Nephron progenitor cell (in vitro differentiated cells): ENCODE measurements at regions not wholly inside any gene's neighbourhood (a gene's known extent, or its start where the extent isn't known, plus 50 kb on each side); places are given as distances from the start of the nearest gene placed in this dataset.
"Not testable (repeated sequence)": the region's sequence is repeated elsewhere in the genome, so short reads cannot be mapped to it uniquely, and the experiment has no call there.

Source experiments
- DNase-seq: peaks from one replicate; pipeline ENCODE4 v3.0.0; 2021
- H3K27ac Mint-ChIP-seq: 2 replicates; pipeline ENCODE4 v1.8.0; 2021; ENCODE audit warnings: mild to moderate bottlenecking, moderate library complexity, mixed read lengths
- H3K27me3 Mint-ChIP-seq: 2 replicates; pipeline ENCODE4 v1.8.0; 2021; ENCODE audit warnings: mild to moderate bottlenecking, low read depth, mixed read lengths; ENCODE audit not compliant: poor library complexity
- H3K36me3 Mint-ChIP-seq: 2 replicates; pipeline ENCODE4 v1.8.0; 2021; ENCODE audit warnings: low read depth, mixed read lengths
- H3K4me1 Mint-ChIP-seq: 2 replicates; pipeline ENCODE4 v1.8.0; 2021; ENCODE audit warnings: mixed read lengths
- H3K4me3 Mint-ChIP-seq: 2 replicates; pipeline ENCODE4 v1.8.0; 2021; ENCODE audit warnings: mild to moderate bottlenecking, moderate library complexity, mixed read lengths
- H3K9me3 Mint-ChIP-seq: 2 replicates; pipeline ENCODE4 v1.8.0; 2021; ENCODE audit warnings: mild to moderate bottlenecking, moderate library complexity, mixed read lengths
- TF ChIP-seq, protein P1 (sequence below): fragments of 200-600 bp; sonication (generic); IDR thresholded peaks from 2 replicates; pipeline ENCODE4 v1.5.0; 2021; ENCODE audit warnings: antibody characterized with exemption

DNA sequence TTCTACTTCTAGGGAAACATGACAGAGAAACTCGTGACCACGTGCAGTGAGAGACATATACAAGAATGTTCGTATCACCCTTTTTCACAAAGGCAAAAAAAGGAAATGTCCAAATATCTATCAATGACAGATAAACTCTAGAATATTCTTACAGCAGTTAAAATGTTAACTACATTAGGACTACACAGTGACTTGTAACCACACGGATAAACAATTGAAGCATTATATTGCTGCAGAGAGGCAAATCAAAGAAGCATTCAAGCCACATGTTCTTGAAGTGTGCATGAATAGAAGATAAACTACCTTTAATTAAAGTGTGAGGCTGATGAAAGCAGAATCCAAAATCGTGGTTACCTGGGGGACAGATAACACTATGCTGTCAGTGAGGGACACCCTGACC is 935.3 kb upstream of the KLHL29 start:
- Mint-ChIP-seq H3K36me3 (no peaks in the 10 kb centered on the region), H3K27ac (no peak overlapping the region), H3K4me3 (no peak overlapping the region), H3K9me3 (no peaks in the 10 kb centered on the region), H3K4me1 (no peaks in the 10 kb centered on the region), H3K27me3 (peaks cover 7% of the 10 kb centered on the region)
- TF ChIP-seq, protein P1, sequence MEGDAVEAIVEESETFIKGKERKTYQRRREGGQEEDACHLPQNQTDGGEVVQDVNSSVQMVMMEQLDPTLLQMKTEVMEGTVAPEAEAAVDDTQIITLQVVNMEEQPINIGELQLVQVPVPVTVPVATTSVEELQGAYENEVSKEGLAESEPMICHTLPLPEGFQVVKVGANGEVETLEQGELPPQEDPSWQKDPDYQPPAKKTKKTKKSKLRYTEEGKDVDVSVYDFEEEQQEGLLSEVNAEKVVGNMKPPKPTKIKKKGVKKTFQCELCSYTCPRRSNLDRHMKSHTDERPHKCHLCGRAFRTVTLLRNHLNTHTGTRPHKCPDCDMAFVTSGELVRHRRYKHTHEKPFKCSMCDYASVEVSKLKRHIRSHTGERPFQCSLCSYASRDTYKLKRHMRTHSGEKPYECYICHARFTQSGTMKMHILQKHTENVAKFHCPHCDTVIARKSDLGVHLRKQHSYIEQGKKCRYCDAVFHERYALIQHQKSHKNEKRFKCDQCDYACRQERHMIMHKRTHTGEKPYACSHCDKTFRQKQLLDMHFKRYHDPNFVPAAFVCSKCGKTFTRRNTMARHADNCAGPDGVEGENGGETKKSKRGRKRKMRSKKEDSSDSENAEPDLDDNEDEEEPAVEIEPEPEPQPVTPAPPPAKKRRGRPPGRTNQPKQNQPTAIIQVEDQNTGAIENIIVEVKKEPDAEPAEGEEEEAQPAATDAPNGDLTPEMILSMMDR = no peak
- no peak for DNase-seq

DNA sequence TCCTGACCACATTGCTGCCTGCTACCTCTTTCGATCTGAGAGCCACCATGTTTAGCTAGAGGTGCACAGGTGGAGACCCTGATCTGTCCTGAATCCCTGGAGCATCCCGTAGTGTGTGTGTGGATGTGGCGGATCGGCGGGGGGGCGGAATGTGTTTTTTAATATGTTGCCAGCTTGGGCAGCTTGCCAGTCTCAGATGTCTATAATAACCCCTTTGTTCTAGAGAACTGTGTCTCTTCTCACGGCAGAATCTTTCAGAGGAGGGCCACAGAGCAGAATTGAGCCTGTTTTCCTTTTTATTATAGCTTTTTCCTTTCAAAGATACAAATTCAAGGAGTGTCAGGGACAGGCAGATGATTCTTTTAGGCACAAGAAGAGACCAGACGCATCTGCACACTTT is 934.1 kb upstream of the KLHL29 start:
- Mint-ChIP-seq H3K36me3 (no peaks in the 10 kb centered on the region), H3K4me3 (no peak overlapping the region), H3K27ac (no peak overlapping the region), H3K4me1 (no peaks in the 10 kb centered on the region), H3K27me3 (peaks cover 4% of the 10 kb centered on the region), H3K9me3 (no peaks in the 10 kb centered on the region)
- DNase-seq = no peak
- TF ChIP-seq, protein P1 = no peak

- Mint-ChIP-seq H3K27ac (no peak overlapping the region), H3K27me3 (peaks cover 4% of the 10 kb centered on the region), H3K9me3 (no peaks in the 10 kb centered on the region), H3K4me3 (no peak overlapping the region), H3K4me1 (no peaks in the 10 kb centered on the region), H3K36me3 (no peaks in the 10 kb centered on the region)
- DNase-seq = no peak
- TF ChIP-seq, protein P1 = no peak
These were observed 930.0 kb upstream of the KLHL29 start for GRCh38 chr2:22454826-22455485.

DNA sequence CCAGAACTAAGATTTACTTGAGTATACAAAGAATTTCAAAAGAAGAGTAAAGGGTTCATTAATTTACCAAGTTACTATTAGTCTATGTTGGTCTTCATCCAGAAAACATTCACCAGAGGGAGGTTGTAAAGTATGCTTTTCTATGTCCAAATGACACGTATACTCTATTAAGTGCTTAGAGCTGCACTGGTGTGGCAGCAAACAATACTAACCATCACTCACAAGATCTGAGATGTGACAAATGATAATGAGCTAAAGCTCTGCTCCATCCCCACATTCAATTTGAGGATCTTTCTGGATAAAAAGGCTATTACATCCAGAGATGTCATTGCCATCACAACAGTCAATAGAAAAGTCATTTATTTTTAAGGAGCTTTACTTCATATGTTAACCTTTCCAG is 926.5 kb upstream of the KLHL29 start:
- H3K27me3 Mint-ChIP-seq = no peaks in the 10 kb centered on the region
- TF ChIP-seq, protein P1 = no peak
- no peak overlapping the region for H3K4me3 Mint-ChIP-seq
- no peak overlapping the region for H3K27ac Mint-ChIP-seq
- no peaks in the 10 kb centered on the region for H3K4me1 Mint-ChIP-seq
- DNase-seq = no peak
- no peaks in the 10 kb centered on the region for H3K36me3 Mint-ChIP-seq
- no peaks in the 10 kb centered on the region for H3K9me3 Mint-ChIP-seq

DNA sequence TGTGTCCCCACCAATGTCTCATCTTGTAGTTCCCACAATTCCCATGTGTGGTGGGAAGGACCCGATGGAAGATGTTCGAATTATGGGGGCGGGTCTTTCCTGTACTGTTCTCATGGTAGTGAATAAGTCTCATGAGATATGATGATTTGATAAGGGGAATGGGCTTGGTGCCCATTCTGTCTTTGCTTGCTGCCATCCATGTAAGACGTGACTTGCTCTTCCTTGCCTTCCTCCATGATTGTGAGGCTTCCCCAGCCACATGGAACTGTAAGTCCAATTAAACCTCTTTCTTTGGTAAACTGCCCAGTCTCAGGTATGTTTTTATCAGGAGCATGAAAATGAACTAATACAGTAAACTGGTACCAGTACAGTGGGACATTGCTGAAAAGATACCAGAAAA is 909.9 kb upstream of the KLHL29 start:
- not testable (repeated sequence) for H3K36me3 Mint-ChIP-seq, H3K27ac Mint-ChIP-seq, H3K9me3 Mint-ChIP-seq, H3K4me3 Mint-ChIP-seq, H3K4me1 Mint-ChIP-seq, H3K27me3 Mint-ChIP-seq, DNase-seq

DNA sequence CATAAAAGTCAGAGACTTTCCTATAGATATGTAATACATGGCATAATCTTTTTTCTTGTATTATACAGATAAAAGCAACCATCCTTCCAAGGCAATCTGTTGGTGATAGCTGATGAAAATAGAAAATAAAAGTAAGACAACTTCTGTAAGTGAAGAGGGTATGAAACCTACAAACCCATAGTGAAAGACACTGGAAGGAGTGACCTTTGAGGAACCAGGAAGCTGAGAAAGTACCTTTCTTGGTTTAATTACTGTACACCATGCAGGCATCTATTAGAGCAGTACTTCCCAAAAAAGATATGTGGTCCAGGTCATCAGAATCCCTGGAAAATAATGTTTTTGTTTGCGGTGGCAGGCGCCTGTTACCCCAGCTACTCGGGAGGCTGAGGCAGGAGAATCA is 906.6 kb upstream of the KLHL29 start:
- H3K36me3 Mint-ChIP-seq = no peaks in the 10 kb centered on the region
- TF ChIP-seq, protein P1 = no peak
- H3K27me3 Mint-ChIP-seq = no peaks in the 10 kb centered on the region
- no peak overlapping the region for H3K4me3 Mint-ChIP-seq
- H3K27ac Mint-ChIP-seq = no peak overlapping the region
- no peak for DNase-seq
- H3K9me3 Mint-ChIP-seq = peaks cover 5% of the 10 kb centered on the region
- H3K4me1 Mint-ChIP-seq = no peaks in the 10 kb centered on the region
